IPS-NIHi7 (cell line): ENCODE measurements at regions not wholly inside any gene's neighbourhood (a gene's known extent, or its start where the extent isn't known, plus 50 kb on each side); places are given as distances from the start of the nearest gene placed in this dataset.

Experiments used
- DNase-seq: peaks from one replicate; pipeline ENCODE4 v3.0.0; 2012; ENCODE audit warnings: mixed read lengths; ENCODE audit errors: extremely low spot score

DNA sequence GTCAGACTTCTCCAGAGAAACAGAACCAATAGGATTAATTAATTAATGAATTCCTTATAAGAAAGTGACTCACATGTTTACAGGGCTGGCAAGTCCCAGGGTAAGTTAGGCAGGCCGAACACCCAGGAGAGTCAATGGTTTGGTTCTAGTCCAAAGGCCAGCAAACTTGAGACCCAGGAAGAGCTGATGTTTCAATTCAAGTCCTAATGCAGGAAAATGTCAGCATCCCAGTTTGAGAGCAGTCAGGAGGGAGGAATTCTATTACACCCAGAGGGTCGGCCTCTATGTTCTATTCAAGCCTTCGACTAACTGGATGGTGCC, 466.0 kb downstream of the INSC start:
- DNase-seq, result no peak

DNA sequence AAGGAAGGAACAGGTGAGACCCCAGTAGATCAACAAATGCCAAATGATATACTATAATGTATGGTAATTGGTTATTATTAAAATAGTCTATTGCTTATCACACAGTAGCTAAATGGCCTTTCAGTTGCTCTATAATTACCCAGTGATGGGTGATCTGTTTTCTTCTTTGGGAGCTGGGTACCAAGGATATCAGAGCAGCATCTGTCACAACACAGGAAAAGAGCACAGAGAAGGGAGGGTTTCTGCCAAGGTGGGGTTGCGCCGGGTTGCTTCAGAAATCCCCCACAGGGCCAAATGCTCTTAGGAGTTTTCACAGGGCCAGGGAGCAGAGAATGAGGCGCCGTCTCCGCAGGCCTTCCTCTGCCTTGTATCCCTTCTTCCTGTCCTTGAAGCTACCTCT, 469.4 kb downstream of the INSC start:
- DNase-seq, result no peak

DNA sequence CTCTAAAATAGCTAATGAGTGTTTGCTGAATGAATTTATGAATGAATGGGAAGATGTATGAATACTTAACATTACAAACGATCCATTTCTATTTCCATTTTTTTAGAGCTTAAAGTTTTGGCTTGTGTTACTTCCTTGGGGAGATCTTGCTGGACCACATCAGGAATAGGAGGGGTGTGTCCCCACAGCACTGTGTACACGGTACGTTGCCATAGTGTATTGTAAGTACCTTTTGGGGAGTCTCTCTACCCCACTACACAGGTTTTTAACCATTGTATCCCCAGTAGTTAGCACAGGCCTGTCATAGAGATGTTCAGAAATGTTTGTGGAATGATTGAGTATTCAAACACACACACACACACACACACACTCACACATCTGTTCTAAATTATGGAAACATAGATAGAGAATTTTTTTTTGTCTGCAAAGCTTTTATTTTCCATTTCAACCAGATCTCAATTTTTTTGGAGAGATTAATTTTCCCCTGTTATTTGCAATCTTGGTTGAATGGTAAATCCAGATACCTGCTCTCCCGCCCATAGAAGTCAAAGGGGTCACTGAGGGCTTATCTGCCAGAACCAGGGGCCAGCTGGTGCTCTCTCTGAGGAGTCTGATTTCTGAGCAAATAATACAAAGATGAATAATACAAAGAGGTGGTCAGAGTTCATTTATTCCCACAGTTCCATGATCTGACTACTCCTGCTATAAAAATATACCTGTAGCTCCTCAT, 471.0 kb downstream of the INSC start:
- DNase-seq, result no peak

DNA sequence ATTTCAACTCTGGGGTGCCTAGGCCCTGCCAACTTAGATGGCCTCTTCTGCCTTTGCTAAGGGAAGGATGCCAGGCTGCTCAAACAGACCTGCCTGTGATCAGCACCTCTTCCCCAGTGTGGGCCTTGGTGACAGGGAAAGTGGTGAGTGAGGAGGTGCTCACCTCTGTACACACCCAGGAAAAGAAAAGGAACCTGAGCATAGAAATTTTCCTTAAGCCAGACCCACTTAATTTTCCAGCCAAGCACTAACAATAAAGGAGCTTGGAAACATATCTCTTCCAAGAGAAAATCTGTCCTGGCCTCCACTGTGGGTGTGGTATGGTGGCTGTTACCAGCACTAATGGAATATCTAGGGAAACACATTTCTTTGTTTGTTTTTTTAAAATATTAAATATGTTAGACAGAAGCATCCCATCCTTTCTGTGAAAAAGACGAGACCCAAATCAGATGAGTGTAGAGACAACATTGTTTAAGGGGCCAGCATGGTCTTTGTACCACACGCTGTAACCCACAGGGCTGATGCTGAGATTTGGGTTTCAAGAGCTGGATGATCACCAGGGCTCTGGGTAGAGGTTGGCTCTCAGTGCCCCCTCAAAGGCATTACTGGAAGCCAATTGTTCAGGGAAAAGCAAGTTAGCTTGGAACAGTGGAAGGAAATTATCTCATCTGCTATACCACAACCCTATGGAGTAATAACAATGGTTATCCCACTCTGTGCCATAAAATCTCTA, 472.2 kb downstream of the INSC start:
- no peak for DNase-seq

DNA sequence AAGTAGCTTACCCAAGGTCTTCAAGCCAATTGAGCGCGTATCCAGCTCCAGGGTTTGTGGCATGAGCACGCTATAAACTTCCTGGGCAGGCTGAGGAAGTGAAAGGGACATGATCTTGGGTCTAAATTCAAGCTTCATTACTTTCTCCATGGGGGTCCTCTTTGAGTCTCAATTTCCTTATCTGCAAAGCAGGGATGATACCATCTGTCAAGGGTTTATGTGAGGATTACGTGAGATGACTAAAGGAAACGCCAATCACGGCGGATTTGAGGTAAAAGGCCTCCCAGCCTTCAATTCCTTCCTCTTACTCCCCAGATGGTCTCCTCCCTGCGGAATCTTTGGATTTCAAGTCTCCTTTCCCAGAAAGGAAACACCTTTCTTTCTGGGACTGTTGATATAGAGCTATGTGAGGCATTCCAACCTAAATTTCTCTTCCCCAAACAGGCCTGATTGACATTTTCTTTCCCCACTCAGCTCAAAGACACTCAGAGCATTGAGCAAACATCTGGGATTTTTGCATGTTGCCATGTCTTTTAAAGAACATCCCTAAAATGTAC, 474.4 kb downstream of the INSC start:
- no peak for DNase-seq

DNA sequence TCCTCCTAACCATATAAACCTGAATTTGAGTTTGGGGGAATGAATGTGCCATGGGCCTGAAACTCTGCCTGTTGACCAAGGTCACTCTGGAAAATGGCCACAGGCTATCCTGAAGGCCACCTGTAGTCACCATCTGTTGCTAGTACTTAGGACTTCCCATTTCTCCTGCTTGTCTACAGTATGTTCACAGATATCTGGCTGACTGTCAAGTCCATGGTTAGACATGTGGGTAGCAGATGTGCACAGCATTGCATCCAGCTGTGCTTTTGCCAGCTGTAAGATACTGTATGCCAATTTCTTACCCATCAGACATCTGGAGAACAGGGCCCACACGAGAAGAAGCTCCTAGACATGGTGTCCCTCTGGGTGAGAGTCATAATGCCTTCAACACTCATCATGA, 475.4 kb downstream of the INSC start:
- DNase-seq, result no peak

DNA sequence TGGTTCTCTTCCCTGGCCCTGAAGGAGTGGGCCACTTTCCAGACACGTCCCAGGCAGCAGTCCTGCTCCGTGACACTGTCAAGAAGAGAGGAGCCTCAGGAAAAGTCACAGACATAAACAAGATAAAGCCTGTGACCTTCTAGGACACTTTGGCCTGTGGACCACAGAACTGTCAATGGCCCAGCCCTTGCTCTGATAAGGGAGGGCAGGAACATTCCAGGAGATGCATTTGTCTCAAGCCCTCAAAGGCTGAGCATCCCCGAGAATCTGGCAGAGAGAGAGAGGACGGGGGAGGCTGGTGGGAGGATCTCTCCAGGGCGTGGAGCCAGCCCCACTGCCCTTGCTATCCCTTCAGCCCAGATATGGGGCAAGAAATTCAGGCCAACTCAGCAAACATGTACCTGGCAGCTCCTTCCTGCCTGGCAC, 476.4 kb downstream of the INSC start:
- DNase-seq, result no peak

DNA sequence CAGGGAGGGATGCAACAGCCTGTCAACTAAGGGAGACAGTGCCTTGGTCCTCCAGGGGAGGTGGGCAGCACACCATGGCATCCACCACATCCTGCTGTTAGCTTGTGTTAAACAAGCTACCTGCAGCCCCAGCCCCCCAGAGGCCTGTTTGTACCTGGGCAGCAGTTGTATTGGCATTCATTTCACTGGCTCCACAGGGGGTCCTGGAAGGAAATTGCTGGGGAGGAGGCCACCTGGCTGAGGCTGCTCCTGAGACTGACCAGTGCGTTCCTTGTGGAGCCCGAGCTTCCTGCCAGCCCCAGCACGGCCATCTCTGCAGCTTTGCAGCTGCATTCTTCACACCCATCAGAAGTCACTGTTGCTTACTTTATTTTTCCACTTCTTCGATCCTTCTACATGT, 479.9 kb downstream of the INSC start:
- no peak for DNase-seq

DNA sequence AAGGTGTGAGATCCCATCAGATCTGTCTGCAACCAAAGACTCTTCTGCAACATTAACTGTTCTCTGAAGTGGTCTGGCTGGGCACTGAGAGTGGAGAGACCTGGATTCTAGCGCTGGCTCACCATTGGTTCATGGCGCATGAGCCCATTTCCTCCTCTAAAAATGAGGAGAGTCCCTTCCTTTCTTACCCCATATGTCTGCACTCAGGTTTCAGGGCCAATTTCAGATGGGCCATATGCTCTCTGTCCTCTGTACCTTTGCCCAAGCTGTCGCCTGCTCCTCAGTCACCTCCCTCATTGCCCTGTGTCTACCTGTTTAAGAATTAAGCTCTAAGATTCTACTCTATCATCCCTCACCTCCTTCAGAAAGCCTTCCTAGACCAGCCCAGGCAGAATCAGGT, 484.7 kb downstream of the INSC start:
- no peak for DNase-seq

DNA sequence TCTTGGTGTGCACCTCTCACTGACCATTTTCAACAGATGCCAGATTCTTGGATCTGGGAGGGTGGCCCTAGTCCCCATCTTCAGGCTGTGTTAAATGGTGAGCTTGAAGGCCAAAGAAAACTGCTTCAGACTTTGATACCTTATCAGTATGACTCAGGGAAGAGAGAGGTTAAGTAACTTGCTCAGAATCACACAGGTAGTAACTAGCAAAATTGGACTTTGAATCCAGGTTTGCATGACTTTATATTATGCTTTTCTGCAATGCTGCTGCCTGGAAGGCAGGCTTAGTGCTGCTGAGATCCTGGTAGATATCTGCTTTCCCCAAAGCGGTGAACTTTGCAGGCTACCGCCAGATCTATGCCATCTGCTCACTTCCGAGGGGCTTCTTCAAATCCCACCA, 487.3 kb downstream of the INSC start:
- DNase-seq, result no peak

DNA sequence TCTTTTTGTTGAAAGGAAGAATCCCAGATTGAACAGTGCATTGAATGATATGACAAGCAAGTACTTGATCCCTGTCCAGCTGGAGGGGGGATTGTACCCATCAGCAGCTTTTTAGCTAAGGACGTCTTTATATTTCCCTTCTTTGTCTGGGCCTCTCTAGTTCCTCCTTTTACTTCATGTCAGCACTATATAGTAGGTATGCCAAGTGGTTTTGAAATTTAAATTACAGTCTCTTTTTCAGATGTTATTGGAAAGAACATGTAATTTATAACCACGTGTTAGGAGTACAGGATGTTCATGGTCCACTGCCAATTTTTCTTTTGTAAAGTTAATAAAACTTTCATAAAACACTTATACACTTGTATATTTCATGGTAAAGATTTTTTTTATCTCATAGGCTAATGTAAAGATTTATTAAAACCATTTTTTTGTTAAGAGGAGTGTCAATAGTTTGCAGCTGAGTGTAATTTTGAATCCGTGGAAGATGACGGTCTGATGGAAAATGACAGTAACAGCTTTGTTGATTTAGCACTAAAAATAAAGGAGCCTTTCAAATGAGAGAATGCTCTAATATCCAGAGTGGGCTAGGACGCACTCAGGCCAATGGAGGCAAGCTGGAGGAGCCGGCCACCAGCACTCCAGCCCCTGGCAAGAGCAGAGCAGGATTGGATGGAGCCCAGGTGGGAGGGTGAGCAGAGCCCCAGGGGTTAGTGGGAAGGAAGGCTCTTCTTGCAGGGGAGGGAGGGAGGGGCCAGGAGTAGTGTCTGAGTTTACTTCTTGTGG, 488.3 kb downstream of the INSC start:
- DNase-seq, result no peak

DNA sequence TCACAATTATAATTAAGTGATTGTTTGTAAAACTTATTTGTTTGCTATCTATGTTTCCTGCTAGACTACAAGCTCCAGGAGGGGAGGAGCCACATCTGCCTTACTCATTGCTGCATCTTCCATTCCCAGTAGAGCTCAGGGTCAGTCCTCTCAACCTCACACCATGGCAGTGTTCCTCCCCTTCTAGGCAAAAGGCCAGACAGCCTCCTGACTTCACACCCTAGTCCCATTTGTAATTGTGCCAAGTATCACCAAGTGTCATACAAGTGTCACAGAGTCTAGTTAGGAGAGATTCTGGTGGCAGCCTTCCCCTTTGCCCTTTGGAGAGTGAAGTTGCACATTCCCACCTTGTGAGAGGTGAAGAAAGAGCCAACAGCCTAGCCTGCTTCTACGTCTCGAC, 490.4 kb downstream of the INSC start:
- no peak for DNase-seq

DNA sequence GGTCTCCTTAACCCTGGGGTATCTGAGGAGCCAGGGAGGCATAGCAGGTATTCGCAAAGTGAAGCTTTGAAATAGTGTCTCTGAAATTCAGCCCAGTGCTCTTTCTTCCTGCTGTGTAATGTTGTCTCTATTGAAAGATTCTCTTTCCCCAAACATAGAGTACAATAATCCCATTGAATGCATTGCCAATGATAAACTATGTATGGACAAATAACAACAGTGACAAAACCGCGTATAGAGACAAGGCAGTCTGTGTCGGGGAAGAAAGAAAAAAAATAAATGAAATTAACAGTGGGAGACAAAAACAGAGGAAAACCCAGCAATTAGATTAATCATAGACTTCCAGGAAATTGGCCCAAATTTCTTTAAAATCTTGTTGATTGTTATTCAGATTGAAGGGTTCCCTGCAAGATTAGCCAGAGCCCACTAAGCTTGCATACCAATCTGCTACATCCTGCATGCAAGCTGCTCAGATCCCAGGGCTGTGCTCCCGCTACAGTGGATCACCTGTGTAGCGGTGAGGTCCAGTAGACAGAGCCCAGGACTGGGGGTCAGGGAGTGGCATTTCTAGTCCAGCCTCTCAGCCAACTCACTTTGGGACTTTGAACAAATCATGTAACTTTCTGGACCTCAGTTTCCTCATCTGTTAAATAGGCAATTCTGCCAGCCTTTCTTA, 492.8 kb downstream of the INSC start:
- peak; percentile 47 for DNase-seq

DNA sequence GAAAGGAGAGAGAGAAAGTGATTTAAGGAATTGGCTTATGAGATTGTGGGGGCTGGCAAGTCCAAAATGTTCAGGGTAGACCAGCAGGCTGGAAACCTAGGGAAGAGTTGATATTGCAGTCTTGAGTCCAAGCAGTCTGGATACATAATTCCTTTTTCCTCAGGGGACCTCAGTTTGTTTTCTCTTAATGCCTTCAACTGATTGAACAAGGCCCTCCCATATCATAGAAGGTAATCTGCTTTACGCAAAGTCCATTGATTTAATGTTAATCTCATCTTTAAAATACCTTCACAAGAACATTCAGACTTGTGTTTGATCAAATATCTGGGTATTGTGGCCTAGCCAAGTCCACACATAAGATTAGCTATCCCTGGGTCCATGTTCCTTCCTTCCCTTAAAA, 494.7 kb downstream of the INSC start:
- DNase-seq, result no peak

DNA sequence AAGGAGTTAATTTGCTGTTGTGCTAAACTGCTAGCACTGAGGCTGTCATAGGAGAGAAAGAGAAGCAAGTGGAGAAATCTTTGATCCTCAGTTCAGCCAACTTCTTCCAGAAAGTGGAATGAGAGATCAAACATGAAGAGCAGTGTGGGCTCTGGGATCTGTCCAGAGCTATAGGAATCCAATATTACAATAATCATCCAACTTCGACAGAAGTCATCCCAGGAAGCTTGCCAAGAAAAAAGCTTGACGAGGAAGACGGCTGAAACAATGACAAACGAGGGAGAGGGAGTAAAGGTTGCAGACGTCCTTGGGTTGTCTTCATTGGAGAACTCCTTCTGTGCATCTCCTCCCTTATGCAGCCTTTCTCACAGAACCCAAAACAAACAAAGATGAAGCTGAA, 496.2 kb downstream of the INSC start:
- no peak for DNase-seq

DNA sequence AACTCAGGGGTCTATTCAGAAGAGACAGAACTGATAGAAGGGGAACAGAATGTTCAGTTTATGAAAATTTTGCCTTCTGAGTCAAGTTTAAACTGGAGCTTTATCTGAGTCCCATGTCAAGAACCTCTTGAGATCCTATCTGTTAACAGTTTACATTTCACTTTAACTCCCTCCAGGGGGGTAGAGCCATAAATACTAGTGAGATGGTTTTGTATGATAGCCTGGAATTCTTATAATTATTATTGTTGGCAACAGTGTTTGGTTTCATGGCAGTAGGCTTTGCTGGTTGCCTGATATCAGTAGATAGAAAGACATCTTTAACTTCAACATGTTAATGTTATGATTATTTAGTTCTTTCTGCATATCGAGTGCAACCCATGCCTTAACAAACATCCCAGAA, 498.5 kb downstream of the INSC start:
- DNase-seq, result no peak

DNA sequence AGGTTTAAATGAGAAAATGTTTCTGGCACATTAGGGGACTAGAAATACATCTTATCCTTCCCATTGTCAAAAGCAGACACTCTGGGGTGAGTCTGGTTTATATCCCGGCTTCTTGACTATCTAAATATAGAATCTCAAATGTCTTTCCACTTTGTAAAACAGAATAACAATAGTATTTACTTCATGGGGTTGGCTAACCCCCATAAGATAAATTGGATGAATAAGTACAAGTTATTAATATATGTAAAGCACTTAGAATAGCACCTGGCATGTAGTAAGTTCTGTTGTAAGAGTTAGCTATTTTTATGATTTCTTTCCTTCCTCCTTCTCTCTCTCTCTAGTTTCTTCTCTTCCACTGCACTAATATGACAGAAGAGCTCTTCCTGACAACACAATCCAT, 499.1 kb downstream of the INSC start:
- no peak for DNase-seq

DNA sequence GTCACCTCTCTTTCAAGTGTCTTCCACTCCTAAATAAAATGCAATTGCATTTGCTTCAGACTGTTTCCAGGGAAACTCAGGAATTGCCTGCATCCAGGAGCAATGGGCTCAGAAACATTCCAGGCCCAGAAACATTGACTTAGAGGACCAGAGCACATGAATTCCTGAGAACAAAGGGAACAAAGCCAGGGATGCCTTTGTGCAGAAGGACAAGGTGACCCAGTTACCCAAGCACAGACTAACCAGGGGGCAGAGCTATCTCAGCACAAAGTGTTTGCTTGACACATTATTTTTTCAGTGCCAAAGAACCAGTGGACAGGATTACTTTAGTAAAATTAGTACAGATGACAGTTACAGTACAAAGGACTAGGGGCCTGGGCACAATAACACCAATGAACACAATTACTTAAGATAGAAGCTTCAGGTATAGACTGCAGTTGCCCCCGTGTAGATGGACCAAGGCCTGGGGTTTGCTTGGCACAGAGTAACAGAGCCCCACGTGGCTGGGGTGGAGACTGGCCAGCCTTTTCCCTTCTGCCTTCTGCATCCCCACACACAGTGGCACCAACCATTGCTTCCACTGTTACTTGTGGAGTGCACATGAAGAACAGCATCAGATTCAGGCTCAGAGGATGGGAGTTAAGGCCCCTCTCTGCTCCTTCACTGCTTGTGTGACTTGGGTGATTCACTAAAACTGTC, 500.8 kb downstream of the INSC start:
- no peak for DNase-seq

DNA sequence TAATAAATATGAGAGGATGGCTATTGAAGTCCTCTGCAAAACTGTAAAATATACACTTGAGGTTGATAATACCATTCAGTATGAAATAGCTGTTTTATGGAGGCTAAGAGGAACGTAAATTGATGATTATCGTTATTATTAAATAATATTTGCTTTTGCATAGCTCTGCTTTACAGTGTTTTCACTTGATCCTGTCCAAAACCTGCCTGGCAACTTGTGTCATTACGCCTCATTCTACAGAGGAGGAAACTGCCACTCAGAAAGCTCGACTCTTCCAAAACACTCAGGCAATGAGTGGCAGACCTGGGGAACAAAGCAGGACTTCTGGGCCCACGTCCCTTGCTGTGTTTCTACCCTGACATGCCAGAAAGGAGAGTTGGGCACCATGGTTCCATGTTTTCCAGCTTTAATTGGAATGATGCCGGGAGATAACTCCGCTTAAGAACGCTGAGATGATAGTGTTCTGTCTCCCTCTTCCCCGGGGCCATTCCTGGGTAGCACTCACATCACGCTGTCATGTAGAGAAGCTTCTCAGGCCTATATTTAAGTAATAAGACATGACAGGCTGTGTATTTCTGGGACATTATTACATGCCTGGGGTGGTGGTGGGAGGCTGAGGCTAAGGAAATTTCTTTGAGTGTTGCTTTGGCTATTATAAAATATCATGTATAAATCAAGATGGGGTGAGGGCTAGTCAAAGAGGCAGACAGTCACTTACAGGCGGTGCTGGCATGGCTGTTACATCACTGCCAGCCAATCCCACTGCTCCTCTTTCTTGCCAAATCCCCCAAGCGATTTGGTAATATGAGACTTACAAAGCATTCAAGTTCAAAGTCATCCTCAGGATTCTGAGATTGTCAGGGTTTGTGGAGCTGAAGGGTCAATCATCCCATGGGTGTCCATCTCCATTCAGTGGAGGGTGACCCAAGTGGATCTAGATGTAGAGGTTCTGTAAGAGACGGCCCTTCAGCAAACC, 501.7 kb downstream of the INSC start:
- no peak for DNase-seq

DNA sequence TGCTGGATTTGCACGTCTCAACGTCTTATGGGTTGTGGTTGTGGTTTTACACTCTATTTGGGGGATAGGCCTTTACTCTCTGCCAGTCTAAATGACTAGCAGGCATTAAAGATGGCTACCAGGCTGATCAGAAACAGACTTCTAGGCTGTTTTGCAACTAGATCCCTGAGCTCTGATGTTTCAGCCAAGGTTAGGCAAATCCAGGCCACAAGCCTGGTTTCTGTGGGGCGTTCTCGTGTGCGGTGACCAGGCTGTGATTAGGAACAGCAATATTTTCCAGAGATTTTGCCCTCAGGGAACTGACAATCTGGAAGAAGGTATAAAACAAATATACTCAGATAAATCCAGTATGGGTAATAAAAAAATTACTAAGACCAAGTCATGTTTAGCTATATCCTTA, 502.4 kb downstream of the INSC start:
- no peak for DNase-seq
